ENCODE measurements at regions not wholly inside any gene's neighbourhood (a gene's known extent, or its start where the extent isn't known, plus 50 kb on each side); places are given as distances from the start of the nearest gene placed in this dataset.

- TF ChIP-seq CTCF (IDR thresholded peaks at IDR 0.05) (no peak), EP300 (IDR thresholded peaks at IDR 0.05) (no peak), POLR2A (IDR thresholded peaks at IDR 0.05) (no peak)
These were observed 304.0 kb downstream of the DYSF start for GRCh38 chr2:71757351-71757750.
